GM12878 (cell line): ENCODE measurements at regions not wholly inside any gene's neighbourhood (a gene's known extent, or its start where the extent isn't known, plus 50 kb on each side); places are given as distances from the start of the nearest gene placed in this dataset.

Experiments
- ATAC-seq: fragments of 200-7000 bp; cut with Tn5 transposase; 3 replicates; pipeline ENCODE4 v1.9.1; 2020; ENCODE audit warnings: mild to moderate bottlenecking, moderate library complexity
- BruUV-seq: library from RNA; stranded (reverse); fragments of 400-500 nt; replicated peaks from 2 replicates; lab custom pipeline; 2021; lab: Mats Ljungman, UMichigan
- CTCF ChIA-PET: fragments of 300-600 bp; sonication (Branson Sonifier 250); formaldehyde crosslinking; extraction: SDS; loops from one replicate; lab custom pipeline; 2021; ENCODE audit warnings: inconsistent platforms; lab: Yijun Ruan, JAX
- POLR2A ChIA-PET: fragments of 350-600 bp; formaldehyde crosslinking; extraction: SDS; loops from one replicate; lab custom pipeline; 2021; ENCODE audit warnings: inconsistent platforms; lab: Charles Lee
- RAD21 ChIA-PET: fragments of 300-600 bp; sonication (Branson Sonifier 250); formaldehyde crosslinking; loops from one replicate; lab custom pipeline; 2023; ENCODE audit warnings: antibody characterized with exemption; ENCODE audit not compliant: unreplicated experiment; lab: Charles Lee
- SMC1A ChIA-PET: fragments of 300-600 bp; sonication (Branson Sonifier 250); formaldehyde crosslinking; loops from one replicate; lab custom pipeline; 2023; ENCODE audit not compliant: unreplicated experiment, uncharacterized antibody; lab: Charles Lee
- DNase-seq: peaks from one replicate; pipeline ENCODE4 v3.0.0-alpha.2; 2011; ENCODE audit warnings: low read depth, low spot score
- FAIRE-seq: peaks from 3 replicates; lab custom pipeline; 2011; peaks lifted over from hg19 to GRCh38; lab: Jason Lieb, UNC
- H2AFZ ChIP-seq: 2 replicates; pipeline ENCODE4 v1.6.0; 2011; ENCODE audit warnings: low read depth, low read length, control low read depth; ENCODE audit not compliant: control insufficient read depth
- H3K27ac ChIP-seq: 2 replicates; pipeline ENCODE4 v1.5.1; 2011; ENCODE audit warnings: control low read depth; ENCODE audit not compliant: control insufficient read depth, insufficient read depth
- H3K27me3 ChIP-seq, 2 experiments: replicated peaks in 1 of 2; 2 replicates each; pipeline versions ENCODE4 v1.6.0 to v1.6.1; 2011; ENCODE audit warnings: low read length in 1 of 2; ENCODE audit not compliant: control insufficient read depth in 2 of 2, insufficient read depth in 2 of 2
- H3K36me3 ChIP-seq, 2 experiments: 2 replicates each; pipeline ENCODE4 v1.5.1; 2011; ENCODE audit warnings: low read length in 1 of 2; ENCODE audit not compliant: control insufficient read depth in 2 of 2, insufficient read depth in 2 of 2
- H3K4me1 ChIP-seq: 2 replicates; pipeline ENCODE4 v1.6.1; 2011; ENCODE audit warnings: mild to moderate bottlenecking, low read length, moderate library complexity, mixed read lengths; ENCODE audit not compliant: control insufficient read depth, insufficient read depth
- H3K4me2 ChIP-seq: 2 replicates; pipeline ENCODE4 v1.6.0; 2011; ENCODE audit warnings: control low read depth; ENCODE audit not compliant: control insufficient read depth, insufficient read depth
- H3K4me3 ChIP-seq: fragments of 200-600 bp; sonication (generic); 2 replicates; pipeline ENCODE4 v1.5.1; 2016
- H3K79me2 ChIP-seq: 2 replicates; pipeline ENCODE4 v1.6.0; 2011; ENCODE audit warnings: low read length; ENCODE audit not compliant: control insufficient read depth, insufficient read depth
- H3K9ac ChIP-seq: 2 replicates; pipeline ENCODE4 v1.8.0; 2011; ENCODE audit warnings: low read length, control low read depth, mixed read lengths; ENCODE audit not compliant: control insufficient read depth, insufficient read depth
- H3K9me3 ChIP-seq: replicated peaks from 3 replicates; pipeline ENCODE4 v1.5.1; 2011; ENCODE audit warnings: mild to moderate bottlenecking, low read length; ENCODE audit not compliant: control insufficient read depth, insufficient read depth
- H4K20me1 ChIP-seq: 2 replicates; pipeline ENCODE4 v1.6.0; 2011; ENCODE audit not compliant: control insufficient read depth, insufficient read depth
- NFXL1 ChIP-seq: fragments of 450-650 bp; IDR thresholded peaks from 2 replicates; pipeline ENCODE4 v1.6.1; 2017; ENCODE audit warnings: antibody characterized with exemption, mild to moderate bottlenecking, borderline replicate concordance
- SMAD1 ChIP-seq: fragments of 450-650 bp; IDR thresholded peaks from 2 replicates; pipeline ENCODE4 v1.6.1; 2018; ENCODE audit warnings: mild to moderate bottlenecking, low read depth; ENCODE audit not compliant: partially characterized antibody
- WGBS: methylation state at CpG from one replicate; pipeline ENCODE4 v1.1.6; 2016; ENCODE audit warnings: low lambda C conversion rate; ENCODE audit not compliant: insufficient replicate concordance, insufficient coverage; ENCODE audit errors: missing lambda C conversion rate; 5-methylcytosine and 5-hydroxymethylcytosine counted together
- in situ Hi-C: fragments of 300-500 bp; cut with MboI; formaldehyde crosslinking; loops from 9 replicates; pipeline ENCODE4 v1.14.3; 2018; ENCODE audit warnings: mixed read lengths
- intact Hi-C: fragments of 100-400 bp; cut with micrococcal nuclease; formaldehyde crosslinking; loops from one replicate; pipeline ENCODE4 v1.14.2; 2022; ENCODE audit not compliant: unreplicated experiment

DNA sequence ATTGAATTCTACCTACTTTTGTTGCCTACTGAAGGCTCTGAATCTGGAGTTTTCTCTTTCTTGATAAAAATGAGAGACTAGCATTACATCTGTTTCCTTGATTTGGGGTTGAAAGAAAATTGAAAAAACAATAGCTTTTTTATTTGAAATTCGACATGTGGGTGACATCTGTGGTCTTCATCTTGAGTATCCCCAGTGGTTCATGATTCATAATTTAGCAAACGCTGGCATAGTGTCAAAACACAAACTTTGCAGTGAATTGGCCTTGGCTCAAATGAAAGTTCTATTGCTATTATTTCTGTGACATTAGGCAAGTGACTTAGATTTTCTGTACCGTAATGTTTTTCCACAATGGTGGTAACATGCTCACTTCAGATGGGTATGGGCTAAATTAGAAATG is 747.6 kb downstream of the PCDH7 start:
- in situ Hi-C loops (no loop called here), intact Hi-C loops (no loop called here)
- Histone ChIP-seq H3K36me3 (no peaks in the 10 kb centered on the region), H3K9me3 (no peaks in the 10 kb centered on the region), H3K4me2 (no peak overlapping the region), H3K27me3 (no peaks in the 10 kb centered on the region), H3K79me2 (no peaks in the 10 kb centered on the region), H3K9ac (no peak overlapping the region), H3K4me1 (no peaks in the 10 kb centered on the region), H3K27ac (no peak overlapping the region), H3K4me3 (no peak overlapping the region), H4K20me1 (no peaks in the 10 kb centered on the region), H2AFZ (no peak overlapping the region)
- WGBS, result 18% methylated on average over 3 of the region's 3 CpGs
- ATAC-seq (no peak), FAIRE-seq (no peak), DNase-seq (no peak)
- no TSS peak for BruUV-seq
- ChIA-PET SMC1A (no interaction called here), POLR2A (no interaction called here), CTCF (no interaction called here), RAD21 (no interaction called here)
- TF ChIP-seq SMAD1, result no peak

DNA sequence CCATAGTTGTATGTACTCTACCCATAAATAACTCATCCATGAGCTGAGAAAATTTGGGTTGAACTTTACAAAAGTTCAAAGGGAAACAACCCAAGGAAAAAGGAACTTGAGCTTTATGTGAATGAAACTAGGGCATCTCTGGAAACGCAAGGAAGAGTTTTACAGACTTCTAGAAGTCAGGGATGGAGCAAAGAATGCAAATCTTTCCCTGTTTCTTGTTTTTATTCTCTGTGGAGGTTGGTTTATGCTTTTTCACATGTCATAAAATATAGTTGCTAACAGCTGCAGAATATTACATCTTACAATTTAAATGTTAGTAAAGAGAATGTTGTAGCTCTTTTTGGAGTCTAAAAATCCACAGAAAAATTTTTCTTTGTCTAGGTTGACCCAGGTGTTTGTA is 754.1 kb downstream of the PCDH7 start:
- no peak for DNase-seq
- ChIA-PET POLR2A (no interaction called here), CTCF (interaction anchor here (0.6 kb wide), 1 partner anchor 19 kb away, joined by 3 read pairs; no protein-coding TSS in a partner anchor), SMC1A (no interaction called here), RAD21 (no interaction called here)
- no peaks in the 10 kb centered on the region for H4K20me1 ChIP-seq
- H3K4me2 ChIP-seq, result no peak overlapping the region
- BruUV-seq, result no TSS peak
- no peaks in the 10 kb centered on the region for H3K9me3 ChIP-seq
- 0% methylated on average over 1 of the region's 1 CpG for WGBS
- H3K27me3 ChIP-seq, result no peaks in the 10 kb centered on the region
- in situ Hi-C loops, result no loop called here
- FAIRE-seq, result no peak
- H3K36me3 ChIP-seq, result no peaks in the 10 kb centered on the region
- H2AFZ ChIP-seq, result no peak overlapping the region
- no peak for ATAC-seq
- no peak for TF ChIP-seq NFXL1
- no peak overlapping the region for H3K4me3 ChIP-seq
- intact Hi-C loops, result no loop called here
- H3K4me1 ChIP-seq, result no peaks in the 10 kb centered on the region
- no peak overlapping the region for H3K9ac ChIP-seq
- H3K27ac ChIP-seq, result no peak overlapping the region
- no peaks in the 10 kb centered on the region for H3K79me2 ChIP-seq
